ENCODE measurements at regions not wholly inside any gene's neighbourhood (a gene's known extent, or its start where the extent isn't known, plus 50 kb on each side); places are given as distances from the start of the nearest gene placed in this dataset.
"Not testable (repeated sequence)": the region's sequence is repeated elsewhere in the genome, so short reads cannot be mapped to it uniquely, and the experiment has no call there.

DNA sequence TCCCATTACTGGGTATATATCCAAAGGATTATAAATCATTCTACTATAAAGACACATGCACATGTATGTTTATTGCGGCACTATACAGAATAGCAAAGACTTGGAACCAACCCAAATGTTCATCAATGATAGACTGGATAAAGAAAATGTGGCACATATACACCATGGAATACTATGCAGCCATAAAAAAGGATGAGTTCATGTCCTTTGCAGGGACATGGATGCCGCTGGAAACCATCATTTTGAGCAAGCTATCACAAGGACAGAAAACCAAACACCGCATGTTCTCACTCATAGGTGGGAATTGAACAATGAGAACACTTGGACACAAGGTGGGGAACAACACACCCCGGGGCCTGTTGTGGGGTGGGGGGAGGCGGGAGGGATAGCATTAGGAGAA is 57.0 kb upstream of the NEUROD1 start:
- DNase-seq: not testable (repeated sequence)

DNA sequence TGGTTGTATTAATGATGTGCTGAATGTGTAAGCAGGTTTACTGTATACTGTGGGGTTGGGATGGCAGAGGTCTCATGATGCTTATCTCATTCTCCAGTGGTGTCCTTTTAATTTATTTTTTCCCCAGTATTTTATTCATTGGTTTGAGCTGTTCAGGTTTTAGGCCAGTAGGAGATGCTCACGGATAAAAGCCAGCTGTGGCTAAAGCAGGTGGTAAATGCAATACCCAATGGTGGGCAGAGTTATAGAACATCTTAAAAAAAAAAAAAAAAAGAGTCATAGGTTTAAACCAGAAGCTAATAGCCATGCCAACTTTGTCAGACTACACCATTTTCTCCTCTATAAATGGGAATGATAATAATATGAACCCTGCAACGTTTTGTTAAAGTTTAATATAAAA is 57.8 kb upstream of the NEUROD1 start:
- no peak for DNase-seq

- no peak for DNase-seq
These were observed 58.2 kb upstream of the NEUROD1 start for GRCh38 chr2:181738563-181738962.

- DNase-seq: no peak
These were observed 61.4 kb upstream of the NEUROD1 start for GRCh38 chr2:181741756-181742155.

- no peak for DNase-seq
These were observed 62.0 kb upstream of the NEUROD1 start for GRCh38 chr2:181742361-181742760.

DNA sequence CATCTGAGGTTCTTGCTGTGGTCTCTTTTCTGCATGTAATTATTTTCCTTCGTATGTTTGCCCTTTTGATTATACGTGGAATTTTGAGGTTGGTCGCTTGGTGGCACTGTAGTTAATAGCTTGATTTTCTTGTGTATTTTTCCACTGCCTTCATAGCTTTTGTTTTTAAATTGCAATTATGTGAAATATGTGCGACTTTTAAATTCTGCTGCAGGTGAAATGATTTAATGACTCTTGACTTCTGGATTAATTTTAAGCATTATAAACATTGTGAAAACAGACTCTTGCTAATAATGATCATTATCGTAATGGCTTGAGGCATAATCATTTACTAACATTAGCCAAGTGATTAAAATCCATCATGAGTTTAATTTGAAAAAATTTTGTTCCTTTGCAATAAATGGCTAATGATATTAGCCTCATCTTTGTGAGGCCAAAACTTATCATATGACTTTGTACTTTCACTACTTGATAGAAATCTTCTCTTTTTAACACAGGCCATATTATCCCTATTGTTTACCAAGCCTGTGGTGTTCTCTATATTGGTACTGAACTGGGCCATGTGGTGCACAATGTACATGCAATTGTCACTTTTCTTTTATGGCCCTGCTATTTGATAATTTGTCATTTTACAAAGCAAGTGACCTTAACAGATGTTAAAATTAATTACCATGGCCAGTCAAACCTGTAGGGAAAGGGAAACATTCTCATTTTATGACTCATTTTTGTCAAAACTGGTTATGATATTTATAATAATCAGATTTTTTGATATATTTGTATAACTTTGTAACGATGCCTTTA is 62.8 kb upstream of the NEUROD1 start:
- DNase-seq: peak; percentile 25

GRCh38 chr2:181743723-181744031 is 63.4 kb upstream of the NEUROD1 start:
- DNase-seq: no peak

GRCh38 chr2:181745796-181746540 is 65.7 kb upstream of the NEUROD1 start:
- no peak for DNase-seq

DNA sequence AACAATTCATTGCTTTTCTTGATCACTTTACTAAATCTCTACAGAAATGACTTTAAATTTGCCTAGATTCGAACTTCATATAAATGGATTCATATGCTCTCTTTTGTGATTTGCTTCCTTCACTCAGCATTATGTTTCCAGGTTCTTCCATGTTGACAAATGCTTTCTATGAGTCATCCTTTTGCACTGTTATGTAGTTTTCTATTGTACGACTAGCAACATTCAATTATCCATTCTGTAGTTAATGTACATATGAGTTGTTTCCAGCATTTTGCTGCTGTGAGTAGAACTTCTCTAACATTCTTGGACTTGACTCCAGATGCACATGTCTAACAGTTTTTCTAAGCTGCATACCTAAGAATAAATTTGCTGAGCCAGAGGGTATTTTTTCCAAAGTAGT is 66.5 kb upstream of the NEUROD1 start:
- DNase-seq: no peak

- DNase-seq: no peak
These were observed 70.0 kb upstream of the NEUROD1 start for GRCh38 chr2:181750305-181750704.

DNA sequence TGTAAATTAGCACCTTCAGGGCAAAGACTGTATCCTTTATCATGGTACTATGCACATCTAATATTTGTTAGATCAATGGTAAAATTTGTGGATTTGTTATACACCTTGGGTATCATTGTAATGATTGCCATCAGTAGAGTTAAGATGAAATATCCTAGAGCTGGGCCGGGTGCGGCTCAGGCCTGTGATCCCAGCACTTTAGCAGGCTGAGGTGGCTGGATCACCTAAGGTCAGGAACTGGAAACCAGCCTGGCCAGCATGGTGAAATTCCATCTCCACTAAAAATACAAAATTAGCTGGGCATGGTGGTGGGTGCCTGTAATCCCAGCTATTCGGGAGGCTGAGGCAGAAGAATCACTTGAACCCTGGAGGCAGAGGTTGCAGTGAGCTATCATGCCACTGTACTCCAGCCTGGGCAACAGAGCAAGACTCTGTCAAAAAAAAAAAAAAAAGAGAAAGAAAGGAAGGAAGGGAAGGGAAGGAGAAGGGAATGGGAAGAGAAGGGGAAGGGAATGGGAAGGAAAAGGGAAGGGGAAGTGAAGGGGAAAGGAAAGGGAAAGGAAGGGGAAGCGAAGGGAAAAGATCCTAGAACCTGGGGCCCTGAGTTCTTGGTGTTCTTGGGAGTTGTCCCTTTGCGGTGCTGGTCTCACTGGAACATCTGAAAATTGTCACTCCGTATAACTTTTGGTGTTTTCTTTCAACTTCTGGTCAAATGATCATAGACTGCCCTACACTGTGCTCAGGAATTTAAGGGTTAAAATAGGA is 71.1 kb upstream of the NEUROD1 start:
- no peak for DNase-seq

- DNase-seq: no peak
These were observed 72.0 kb upstream of the NEUROD1 start for GRCh38 chr2:181752301-181752700.

DNA sequence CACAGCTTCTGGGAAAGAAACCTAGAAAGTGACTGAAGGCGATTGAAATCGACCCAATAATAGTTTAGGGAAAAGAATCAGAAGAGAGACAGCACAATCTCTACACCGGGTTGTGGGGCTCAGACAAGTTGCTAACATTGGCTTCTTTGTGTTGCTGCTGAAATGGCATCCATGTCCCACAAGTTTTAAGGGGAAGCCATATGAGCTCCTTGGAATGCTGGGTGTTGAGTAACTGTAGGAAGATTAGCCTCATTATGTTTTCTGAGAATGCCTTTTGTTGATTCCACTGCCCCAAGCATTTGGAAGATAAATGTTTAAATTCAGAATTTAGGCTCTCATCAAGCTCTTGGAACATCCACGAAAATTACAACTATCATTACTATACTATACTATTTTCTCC is 73.4 kb upstream of the NEUROD1 start:
- DNase-seq: no peak

DNA sequence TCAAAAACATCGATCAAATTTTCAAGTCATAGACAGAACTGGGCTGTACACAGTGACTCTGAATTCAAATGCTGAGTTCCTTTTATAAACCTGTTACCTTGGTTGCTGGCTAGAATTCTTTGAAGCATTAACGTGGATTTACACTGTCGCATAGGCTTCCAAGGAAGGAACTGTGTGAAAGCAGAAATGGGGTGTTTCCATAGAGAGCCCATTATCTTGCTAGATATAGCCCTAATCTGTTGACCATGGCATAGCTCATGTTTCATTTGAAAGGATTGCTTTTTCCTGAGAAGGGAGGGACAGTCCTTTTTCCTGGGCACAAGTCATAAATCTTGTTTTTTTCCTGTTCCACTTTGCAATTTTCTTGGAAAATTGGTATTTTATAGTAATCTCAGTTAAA is 73.8 kb upstream of the NEUROD1 start:
- DNase-seq: no peak

DNA sequence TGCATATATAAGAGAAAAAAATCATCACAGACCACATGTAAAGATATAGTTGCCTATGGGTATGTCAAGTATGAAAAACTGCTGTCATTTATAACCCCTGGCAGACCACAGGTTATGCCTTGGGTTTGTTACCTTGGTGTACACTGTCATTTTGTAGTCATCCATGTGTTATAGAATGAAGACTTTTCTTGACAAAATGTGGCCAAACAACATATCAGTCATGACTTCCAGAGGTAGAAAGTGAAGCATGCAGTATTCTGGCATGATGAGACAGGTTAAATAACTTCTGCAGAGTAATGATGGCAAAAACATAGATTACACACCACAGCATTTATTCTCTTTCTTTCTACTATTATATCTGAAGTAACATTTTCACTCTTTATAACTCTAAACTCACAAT is 74.9 kb upstream of the NEUROD1 start:
- no peak for DNase-seq

- DNase-seq: no peak
These were observed 80.2 kb upstream of the NEUROD1 start for GRCh38 chr2:181760521-181760920.

GRCh38 chr2:181761175-181761574 is 80.9 kb upstream of the NEUROD1 start:
- no peak for DNase-seq

- DNase-seq: no peak
These were observed 81.7 kb upstream of the NEUROD1 start for GRCh38 chr2:181762000-181762399.

- no peak for DNase-seq
These were observed 82.5 kb upstream of the NEUROD1 start for GRCh38 chr2:181762848-181763247.

GRCh38 chr2:181763423-181763822 is 83.1 kb upstream of the NEUROD1 start:
- DNase-seq: no peak

DNA sequence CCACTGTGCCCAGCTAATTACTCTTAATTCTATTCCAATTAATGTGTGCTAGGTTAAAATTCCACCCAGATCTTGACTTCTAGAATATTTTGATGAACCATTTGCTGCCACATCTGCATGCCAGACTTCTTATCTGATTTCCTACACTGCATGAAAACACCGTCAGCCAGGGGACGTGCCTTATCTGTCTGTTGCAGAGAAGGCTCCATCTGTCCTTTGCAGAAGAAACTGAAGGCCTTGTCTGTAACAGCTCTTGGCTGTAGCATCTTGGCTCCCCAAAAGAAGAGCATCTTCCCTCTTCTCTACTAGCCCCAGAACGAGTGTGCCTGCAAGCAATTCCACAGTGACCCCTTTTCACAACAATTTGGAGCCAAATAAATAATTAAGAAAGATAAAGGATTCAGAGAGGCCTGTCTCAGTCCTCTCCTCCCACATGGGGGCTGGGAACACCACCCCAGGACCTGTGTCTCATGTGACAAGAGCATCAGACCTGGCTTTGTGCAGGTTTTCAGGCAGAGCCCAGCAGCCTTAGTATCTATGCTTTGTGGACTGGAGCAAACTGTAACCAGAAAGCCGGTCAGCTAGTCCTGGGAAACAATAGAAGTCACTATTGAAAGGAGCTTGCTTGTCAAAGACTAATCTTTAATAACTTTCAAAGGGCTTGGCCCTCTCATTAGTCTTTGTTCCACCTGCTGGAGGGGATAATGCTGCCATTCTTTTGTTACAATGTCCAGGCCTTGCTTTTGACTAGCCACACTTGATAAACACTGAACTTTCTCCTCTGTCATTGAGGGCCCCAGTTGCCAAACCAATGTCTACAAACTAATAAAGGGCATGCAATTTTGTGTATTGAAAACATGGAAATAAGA is 84.0 kb upstream of the NEUROD1 start:
- no peak for DNase-seq

GRCh38 chr2:181766129-181766528 is 85.8 kb upstream of the NEUROD1 start:
- DNase-seq: no peak

DNA sequence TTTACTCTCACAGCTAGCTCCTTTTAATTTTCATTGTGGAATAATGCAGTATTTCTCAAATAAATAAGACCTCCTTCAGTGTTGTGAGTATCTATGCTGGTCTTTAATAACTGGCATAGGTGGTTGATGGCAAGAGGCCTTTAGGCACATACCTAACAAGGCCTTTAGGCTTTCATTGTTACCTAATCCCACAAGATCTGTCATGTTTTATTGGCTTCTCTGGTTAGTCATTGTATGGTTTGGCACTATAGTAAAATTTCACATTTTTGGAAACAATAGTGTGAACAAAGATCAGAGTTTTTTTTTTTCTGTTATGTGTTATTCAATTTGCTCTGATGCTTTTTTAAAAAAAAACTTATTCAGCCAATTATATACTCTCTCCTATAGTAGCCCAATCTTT is 89.8 kb upstream of the NEUROD1 start:
- no peak for DNase-seq

All from stimulated activated CD4-positive, alpha-beta T cell treated with anti-CD3 and anti-CD28 coated beads, Interleukin-4, amount 100 ng/mL, for 24 hours (primary cell).